DND-41 (cell line): ENCODE measurements at regions not wholly inside any gene's neighbourhood (a gene's known extent, or its start where the extent isn't known, plus 50 kb on each side); places are given as distances from the start of the nearest gene placed in this dataset.
A peak's percentile ranks its signal among the peaks of the same experiment; 100 is the strongest.

ENCODE experiments used
- ATAC-seq: fragments of 200-7000 bp; cut with Tn5 transposase; 3 replicates; pipeline ENCODE4 v1.9.1; 2021; ENCODE audit warnings: low read depth; ENCODE audit not compliant: insufficient read depth
- DNase-seq: peaks from one replicate; pipeline ENCODE4 v3.0.0-alpha.2; 2020
- H2AFZ ChIP-seq: 2 replicates; pipeline ENCODE4 v1.6.0; 2012; ENCODE audit warnings: low read depth, low read length
- H3K27ac ChIP-seq: 2 replicates; pipeline ENCODE4 v1.5.1; 2012; ENCODE audit warnings: low read length, inconsistent platforms
- H3K27me3 ChIP-seq: fragments of 200-600 bp; sonication (generic); 2 replicates; pipeline ENCODE4 v1.6.0; 2012; ENCODE audit warnings: low read length, mild to moderate bottlenecking, inconsistent platforms; ENCODE audit not compliant: insufficient read depth, poor library complexity
- H3K36me3 ChIP-seq: 2 replicates; pipeline ENCODE4 v1.5.1; 2012; ENCODE audit warnings: low read length, inconsistent platforms; ENCODE audit not compliant: insufficient read depth
- H3K4me1 ChIP-seq: 2 replicates; pipeline ENCODE4 v1.5.1; 2012; ENCODE audit warnings: mild to moderate bottlenecking, low read length; ENCODE audit not compliant: insufficient read depth
- H3K4me2 ChIP-seq: 2 replicates; pipeline ENCODE4 v1.6.0; 2012; ENCODE audit warnings: mild to moderate bottlenecking, moderate library complexity, low read length, inconsistent platforms; ENCODE audit not compliant: insufficient read depth
- H3K4me3 ChIP-seq, 2 experiments: fragments of 200-600 bp in 1 of 2; shearing (Covaris generic) in 1 of 2; 2 replicates each; pipeline ENCODE4 v1.5.1; 2012 to 2016; ENCODE audit warnings: inconsistent platforms in 2 of 2, low read length in 2 of 2, mild to moderate bottlenecking in 2 of 2, low read depth in 1 of 2, moderate library complexity in 1 of 2
- H3K79me2 ChIP-seq: 2 replicates; pipeline ENCODE4 v1.6.0; 2012; ENCODE audit warnings: low read length, inconsistent platforms; ENCODE audit not compliant: insufficient read depth
- H3K9ac ChIP-seq: 2 replicates; pipeline ENCODE4 v1.6.0; 2012; ENCODE audit warnings: low read depth, mild to moderate bottlenecking, inconsistent platforms, low read length, moderate library complexity
- H3K9me3 ChIP-seq: 2 replicates; pipeline ENCODE4 v1.5.1; 2012; ENCODE audit warnings: low read length, moderate library complexity, mild to moderate bottlenecking, inconsistent platforms; ENCODE audit not compliant: insufficient read depth, severe bottlenecking
- H4K20me1 ChIP-seq: 2 replicates; pipeline ENCODE4 v1.6.0; 2012; ENCODE audit warnings: low read length; ENCODE audit not compliant: insufficient read depth
- EZH2 ChIP-seq: IDR thresholded peaks from 3 replicates; pipeline ENCODE4 v1.6.1; 2012; ENCODE audit warnings: borderline replicate concordance, low read depth, mild to moderate bottlenecking, moderate library complexity, low read length, inconsistent platforms; ENCODE audit not compliant: severe bottlenecking
- TF ChIP-seq, protein P1 (sequence below): IDR thresholded peaks from 2 replicates; pipeline ENCODE4 v1.5.1; 2012; ENCODE audit warnings: borderline replicate concordance, low read length, moderate library complexity, mild to moderate bottlenecking; ENCODE audit not compliant: poor library complexity, severe bottlenecking; ENCODE audit errors: extremely low read depth

DNA sequence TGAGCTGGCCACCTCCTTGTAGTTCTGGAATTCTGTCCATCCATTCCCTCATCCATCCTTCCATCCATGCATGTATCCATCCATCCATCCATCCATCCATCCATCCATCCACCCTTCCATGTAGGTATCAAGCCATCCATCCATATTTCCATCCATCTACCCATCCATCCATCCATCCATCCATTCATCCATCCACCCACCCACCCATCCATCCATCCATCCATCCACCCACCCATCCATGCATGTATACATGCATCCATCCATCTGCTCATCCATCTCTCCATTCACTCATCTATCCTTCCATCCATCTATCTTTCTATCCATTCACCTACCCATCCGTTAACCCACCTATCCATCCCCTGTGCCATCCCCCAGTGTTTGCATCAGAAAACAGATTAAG lies 153.6 kb upstream of the STX18 start:
- ATAC-seq (no peak), DNase-seq (no peak)
- Histone ChIP-seq H3K4me2 (no peak overlapping the region), H4K20me1 (no peaks in the 10 kb centered on the region), H3K36me3 (no peaks in the 10 kb centered on the region), H3K27ac (no peak overlapping the region), H2AFZ (no peak overlapping the region), H3K27me3 (no peaks in the 10 kb centered on the region), H3K4me1 (no peaks in the 10 kb centered on the region), H3K9ac (no peak overlapping the region), H3K9me3 (no peaks in the 10 kb centered on the region), H3K79me2 (no peaks in the 10 kb centered on the region), H3K4me3 (no peak overlapping the region)
- TF ChIP-seq EZH2, result no peak
- TF ChIP-seq, protein P1, sequence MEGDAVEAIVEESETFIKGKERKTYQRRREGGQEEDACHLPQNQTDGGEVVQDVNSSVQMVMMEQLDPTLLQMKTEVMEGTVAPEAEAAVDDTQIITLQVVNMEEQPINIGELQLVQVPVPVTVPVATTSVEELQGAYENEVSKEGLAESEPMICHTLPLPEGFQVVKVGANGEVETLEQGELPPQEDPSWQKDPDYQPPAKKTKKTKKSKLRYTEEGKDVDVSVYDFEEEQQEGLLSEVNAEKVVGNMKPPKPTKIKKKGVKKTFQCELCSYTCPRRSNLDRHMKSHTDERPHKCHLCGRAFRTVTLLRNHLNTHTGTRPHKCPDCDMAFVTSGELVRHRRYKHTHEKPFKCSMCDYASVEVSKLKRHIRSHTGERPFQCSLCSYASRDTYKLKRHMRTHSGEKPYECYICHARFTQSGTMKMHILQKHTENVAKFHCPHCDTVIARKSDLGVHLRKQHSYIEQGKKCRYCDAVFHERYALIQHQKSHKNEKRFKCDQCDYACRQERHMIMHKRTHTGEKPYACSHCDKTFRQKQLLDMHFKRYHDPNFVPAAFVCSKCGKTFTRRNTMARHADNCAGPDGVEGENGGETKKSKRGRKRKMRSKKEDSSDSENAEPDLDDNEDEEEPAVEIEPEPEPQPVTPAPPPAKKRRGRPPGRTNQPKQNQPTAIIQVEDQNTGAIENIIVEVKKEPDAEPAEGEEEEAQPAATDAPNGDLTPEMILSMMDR, result no peak

DNA sequence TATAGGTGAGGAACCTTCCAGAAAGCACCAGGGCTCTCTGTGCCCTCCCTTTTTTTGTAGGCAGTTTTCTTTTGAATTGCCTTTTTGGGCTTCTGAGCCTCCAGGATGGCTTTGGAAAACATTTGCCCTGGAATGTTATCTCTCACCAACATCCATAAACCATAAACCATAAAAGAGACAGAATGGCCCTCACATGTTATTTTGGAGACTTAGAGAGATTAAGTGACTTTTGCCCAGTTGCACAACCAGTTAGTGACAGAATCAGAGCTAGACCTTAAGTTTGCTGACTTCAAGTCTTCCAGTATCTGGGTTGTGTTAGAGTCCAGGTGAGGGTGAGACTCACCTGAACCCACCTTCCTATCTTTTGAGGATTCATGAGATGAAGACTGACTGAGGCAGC lies 153.0 kb upstream of the STX18 start:
- no peak overlapping the region for H3K27ac ChIP-seq
- H3K27me3 ChIP-seq, result no peaks in the 10 kb centered on the region
- no peak for TF ChIP-seq EZH2
- TF ChIP-seq, protein P1, result no peak
- no peak overlapping the region for H3K4me2 ChIP-seq
- H3K4me3 ChIP-seq, result no peak overlapping the region
- H4K20me1 ChIP-seq, result no peaks in the 10 kb centered on the region
- ATAC-seq (no peak), DNase-seq (no peak)
- H3K36me3 ChIP-seq, result no peaks in the 10 kb centered on the region
- no peak overlapping the region for H3K9ac ChIP-seq
- no peak overlapping the region for H2AFZ ChIP-seq
- no peaks in the 10 kb centered on the region for H3K79me2 ChIP-seq
- no peaks in the 10 kb centered on the region for H3K4me1 ChIP-seq
- no peaks in the 10 kb centered on the region for H3K9me3 ChIP-seq

DNA sequence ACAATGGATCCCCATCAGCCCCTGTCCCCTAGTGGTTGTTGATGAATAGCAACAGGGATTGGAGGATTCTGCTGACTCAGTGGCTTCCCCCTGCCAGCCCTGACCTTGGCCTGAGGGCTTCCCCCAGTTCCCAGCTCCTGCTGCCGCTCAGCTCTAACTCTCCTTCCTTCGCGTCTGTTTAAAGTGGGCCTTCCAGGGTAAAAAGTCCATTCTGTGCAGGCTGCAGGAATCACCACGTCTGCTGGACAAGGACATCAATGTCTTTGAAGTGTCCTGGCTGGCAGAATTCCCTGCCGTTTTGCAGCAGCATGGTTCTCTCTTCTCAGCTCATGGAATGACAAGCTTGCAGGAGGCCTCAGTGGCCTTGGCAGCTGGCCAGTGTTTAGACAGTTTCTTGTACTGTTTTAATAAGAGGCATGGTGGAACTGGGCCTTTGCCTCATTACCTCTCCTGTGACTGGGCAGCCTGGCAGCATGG lies 152.5 kb upstream of the STX18 start:
- Histone ChIP-seq H3K9me3 (no peaks in the 10 kb centered on the region), H2AFZ (no peak overlapping the region), H3K4me1 (no peaks in the 10 kb centered on the region), H3K79me2 (no peaks in the 10 kb centered on the region), H3K27me3 (no peaks in the 10 kb centered on the region), H3K36me3 (no peaks in the 10 kb centered on the region), H3K9ac (no peak overlapping the region), H3K4me3 (no peak overlapping the region), H3K27ac (no peak overlapping the region), H3K4me2 (no peak overlapping the region), H4K20me1 (no peaks in the 10 kb centered on the region)
- no peak for ATAC-seq
- TF ChIP-seq, protein P1, result peak; percentile 27
- no peak for TF ChIP-seq EZH2
- no peak for DNase-seq

DNA sequence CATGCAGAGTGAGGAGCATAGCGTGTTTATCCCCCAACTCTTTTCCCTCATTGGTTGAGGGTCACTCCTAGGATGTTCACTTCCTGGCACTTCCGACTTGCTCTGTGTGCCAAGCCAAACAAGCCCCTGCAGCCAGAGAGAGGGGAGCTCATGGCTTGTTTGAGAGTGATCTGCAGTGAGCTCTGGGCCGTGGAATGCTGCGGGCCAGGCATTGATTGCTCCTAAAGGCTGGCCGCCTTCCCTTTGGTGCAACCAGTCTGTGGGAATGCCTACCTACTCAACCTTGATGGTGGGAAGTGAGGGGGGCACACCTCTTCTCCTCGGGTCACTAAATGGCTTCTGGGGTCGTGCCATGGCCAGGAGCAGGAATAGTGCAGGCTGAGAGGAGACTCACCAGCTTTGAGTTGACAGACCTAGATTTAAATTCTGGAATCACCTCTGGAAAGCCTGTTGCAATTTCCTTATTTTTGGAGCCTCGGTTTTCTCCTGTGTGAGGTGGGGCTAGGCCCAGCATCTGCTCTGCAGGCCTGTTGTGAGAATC lies 152.0 kb upstream of the STX18 start:
- no peak overlapping the region for H3K9ac ChIP-seq
- DNase-seq, result no peak
- ATAC-seq, result no peak
- H4K20me1 ChIP-seq, result no peaks in the 10 kb centered on the region
- no peaks in the 10 kb centered on the region for H3K27me3 ChIP-seq
- no peak overlapping the region for H3K27ac ChIP-seq
- H3K9me3 ChIP-seq, result no peaks in the 10 kb centered on the region
- no peaks in the 10 kb centered on the region for H3K79me2 ChIP-seq
- TF ChIP-seq, protein P1, result no peak
- no peak for TF ChIP-seq EZH2
- no peak overlapping the region for H3K4me3 ChIP-seq
- H3K36me3 ChIP-seq, result no peaks in the 10 kb centered on the region
- no peak overlapping the region for H2AFZ ChIP-seq
- H3K4me2 ChIP-seq, result no peak overlapping the region
- no peaks in the 10 kb centered on the region for H3K4me1 ChIP-seq
